ENCODE measurements at regions not wholly inside any gene's neighbourhood (a gene's known extent, or its start where the extent isn't known, plus 50 kb on each side); places are given as distances from the start of the nearest gene placed in this dataset.

DNA sequence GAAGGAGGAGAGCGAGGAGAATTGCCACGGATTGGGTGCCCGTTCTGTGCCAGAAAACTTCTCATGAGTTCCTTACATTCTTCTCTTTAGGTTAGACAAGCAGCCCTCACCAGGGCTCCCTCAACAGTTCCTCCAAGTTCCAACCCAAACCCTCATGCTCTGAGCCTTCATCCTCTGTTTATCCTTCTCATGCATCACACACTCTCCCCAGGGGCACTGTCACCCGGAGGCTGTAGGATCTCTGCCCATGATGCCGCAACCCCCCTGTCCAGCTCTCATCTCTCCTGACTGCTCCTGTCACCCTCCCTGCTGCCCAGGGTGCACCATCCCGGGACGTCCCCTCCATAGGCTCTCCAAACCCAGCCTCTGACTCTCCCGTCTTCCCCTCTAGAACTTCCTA, 99.4 kb upstream of the MYCN start:
- TF ChIP-seq, protein P1, sequence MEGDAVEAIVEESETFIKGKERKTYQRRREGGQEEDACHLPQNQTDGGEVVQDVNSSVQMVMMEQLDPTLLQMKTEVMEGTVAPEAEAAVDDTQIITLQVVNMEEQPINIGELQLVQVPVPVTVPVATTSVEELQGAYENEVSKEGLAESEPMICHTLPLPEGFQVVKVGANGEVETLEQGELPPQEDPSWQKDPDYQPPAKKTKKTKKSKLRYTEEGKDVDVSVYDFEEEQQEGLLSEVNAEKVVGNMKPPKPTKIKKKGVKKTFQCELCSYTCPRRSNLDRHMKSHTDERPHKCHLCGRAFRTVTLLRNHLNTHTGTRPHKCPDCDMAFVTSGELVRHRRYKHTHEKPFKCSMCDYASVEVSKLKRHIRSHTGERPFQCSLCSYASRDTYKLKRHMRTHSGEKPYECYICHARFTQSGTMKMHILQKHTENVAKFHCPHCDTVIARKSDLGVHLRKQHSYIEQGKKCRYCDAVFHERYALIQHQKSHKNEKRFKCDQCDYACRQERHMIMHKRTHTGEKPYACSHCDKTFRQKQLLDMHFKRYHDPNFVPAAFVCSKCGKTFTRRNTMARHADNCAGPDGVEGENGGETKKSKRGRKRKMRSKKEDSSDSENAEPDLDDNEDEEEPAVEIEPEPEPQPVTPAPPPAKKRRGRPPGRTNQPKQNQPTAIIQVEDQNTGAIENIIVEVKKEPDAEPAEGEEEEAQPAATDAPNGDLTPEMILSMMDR (IDR thresholded peaks at IDR 0.05; ENCODE audit: low read depth, low read length) = no peak
- H3K9me3 ChIP-seq (ENCODE audit: severe bottlenecking) = no peaks in the 10 kb centered on the region
- H3K4me3 ChIP-seq (ENCODE audit: low read depth, low read length) = no peak overlapping the region
- no peak overlapping the region for H3K27ac ChIP-seq
- no peaks in the 10 kb centered on the region for H3K36me3 ChIP-seq
- H3K27me3 ChIP-seq (ENCODE audit: insufficient read depth, low read depth, severe bottlenecking) = no peaks in the 10 kb centered on the region
- no peak for DNase-seq

DNA sequence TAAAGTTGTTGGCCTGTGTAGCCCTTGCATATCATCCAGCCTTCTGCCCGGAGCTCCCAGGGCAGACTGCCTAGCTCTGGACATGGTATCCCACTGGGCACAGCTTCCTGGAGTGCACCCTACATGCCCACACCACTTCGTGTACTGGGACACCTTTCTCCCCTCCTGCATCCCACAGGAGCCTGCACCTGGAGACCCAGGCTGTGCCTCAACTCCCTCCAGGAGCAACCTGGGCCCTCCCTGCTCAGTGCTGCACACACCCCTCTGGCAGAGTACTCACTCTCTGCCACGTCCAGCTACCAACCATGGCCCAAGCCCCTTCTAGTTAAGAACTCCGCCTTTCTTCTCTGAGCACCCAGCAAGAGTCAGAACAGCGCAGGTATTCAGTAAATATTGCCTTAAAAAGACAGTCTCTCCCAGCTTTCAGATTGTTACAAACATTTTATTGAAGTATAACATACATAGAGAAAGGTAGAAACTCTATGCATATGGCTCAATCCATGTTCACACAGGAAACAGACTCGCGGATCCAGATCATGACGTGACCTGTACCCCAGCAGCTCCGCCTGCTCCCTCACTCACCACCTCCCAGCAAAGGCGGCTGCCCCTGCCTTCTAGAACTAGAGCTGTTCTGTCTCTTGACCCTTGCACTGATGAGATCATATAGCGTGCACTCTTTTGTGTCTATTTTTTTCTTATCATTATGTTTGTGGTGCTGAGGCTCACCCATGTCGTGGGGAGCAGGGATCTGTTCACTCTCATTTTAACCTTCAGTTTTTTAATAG, 98.4 kb upstream of the MYCN start:
- TF ChIP-seq, protein P1 (IDR thresholded peaks at IDR 0.05; ENCODE audit: low read depth, low read length) = no peak
- H3K27me3 ChIP-seq (ENCODE audit: insufficient read depth, low read depth, severe bottlenecking) = no peaks in the 10 kb centered on the region
- no peak for DNase-seq
- H3K9me3 ChIP-seq (ENCODE audit: severe bottlenecking) = no peaks in the 10 kb centered on the region
- no peak overlapping the region for H3K27ac ChIP-seq
- H3K36me3 ChIP-seq = no peaks in the 10 kb centered on the region
- no peak overlapping the region for H3K4me3 ChIP-seq (ENCODE audit: low read depth, low read length)

DNA sequence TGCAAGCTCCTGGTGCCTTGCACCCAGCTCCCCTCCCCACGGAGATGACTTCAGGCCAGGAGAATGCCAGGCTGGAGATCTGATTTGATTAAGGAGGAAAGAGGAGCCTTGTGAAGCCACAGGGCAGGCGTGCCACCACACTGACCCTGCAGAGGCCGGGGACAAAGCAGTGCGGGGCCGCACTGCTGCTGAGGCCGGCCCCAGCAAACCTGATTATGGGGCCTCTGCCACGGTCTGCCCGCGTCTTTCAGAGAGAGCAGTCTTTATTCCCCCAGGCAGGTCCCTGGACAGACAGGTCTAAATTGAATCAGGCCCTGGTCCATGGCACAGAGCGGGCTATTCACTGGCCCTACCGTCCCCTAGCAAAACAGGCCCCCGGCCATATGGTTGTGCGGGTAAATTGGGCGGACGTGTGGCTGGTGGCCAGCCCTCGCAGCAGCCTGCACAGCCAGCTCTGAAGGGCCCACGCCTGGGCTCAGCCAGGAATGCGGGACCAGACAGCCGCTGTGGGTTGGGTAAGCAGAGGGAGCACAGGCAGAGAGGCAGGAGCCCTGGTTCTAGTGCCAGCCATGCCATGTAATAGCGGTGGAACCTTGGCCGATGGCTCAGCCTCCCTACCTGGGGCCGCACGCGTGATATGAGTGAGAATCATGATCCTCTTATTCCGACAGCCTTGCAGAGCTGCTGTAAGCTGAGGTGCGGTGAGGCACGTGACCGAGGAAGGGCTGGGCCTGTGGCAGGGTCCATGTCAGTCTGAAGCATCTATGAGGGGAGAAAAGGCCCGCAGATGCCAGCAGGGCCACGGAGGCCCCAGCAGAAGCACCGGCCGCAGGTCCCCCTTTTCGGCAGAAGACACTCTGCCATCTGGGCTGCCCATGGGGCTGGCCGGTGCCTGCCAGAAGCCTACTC, 97.3 kb upstream of the MYCN start:
- peak; percentile 40 for DNase-seq
- H3K27me3 ChIP-seq (ENCODE audit: insufficient read depth, low read depth, severe bottlenecking) = no peaks in the 10 kb centered on the region
- H3K9me3 ChIP-seq (ENCODE audit: severe bottlenecking) = no peaks in the 10 kb centered on the region
- no peaks in the 10 kb centered on the region for H3K36me3 ChIP-seq
- H3K4me3 ChIP-seq (ENCODE audit: low read depth, low read length) = no peak overlapping the region
- no peak overlapping the region for H3K27ac ChIP-seq
- TF ChIP-seq, protein P1 (IDR thresholded peaks at IDR 0.05; ENCODE audit: low read depth, low read length) = no peak

DNA sequence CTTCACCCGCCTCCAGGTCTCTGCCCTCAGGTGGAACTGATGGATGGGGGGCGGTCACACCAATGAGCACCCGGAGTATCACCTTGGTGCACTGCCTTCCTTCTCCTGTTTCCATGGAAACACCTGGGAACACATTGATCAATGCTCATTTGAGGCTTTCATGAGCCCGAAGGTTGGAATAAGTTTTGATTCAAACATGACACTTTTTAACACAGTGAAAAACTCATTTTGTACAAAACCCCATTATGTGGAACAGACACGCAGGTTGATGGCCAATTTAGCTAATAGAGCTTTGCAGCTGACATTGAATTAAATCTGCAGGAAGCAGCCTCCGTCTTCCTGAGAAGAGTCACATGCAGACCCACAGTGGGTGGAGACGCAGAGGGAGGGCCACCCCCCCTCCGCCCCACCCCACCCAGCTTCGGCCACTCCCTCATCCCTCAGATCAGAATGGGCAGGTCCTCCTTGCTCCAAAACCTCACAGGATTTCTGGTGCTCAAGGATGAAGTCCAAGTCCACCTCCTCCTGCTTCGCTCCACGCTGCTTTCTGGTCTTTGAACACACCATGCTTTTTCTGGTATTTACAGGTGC, 96.0 kb upstream of the MYCN start:
- H3K27me3 ChIP-seq (ENCODE audit: insufficient read depth, low read depth, severe bottlenecking) = no peaks in the 10 kb centered on the region
- TF ChIP-seq, protein P1 (IDR thresholded peaks at IDR 0.05; ENCODE audit: low read depth, low read length) = no peak

DNA sequence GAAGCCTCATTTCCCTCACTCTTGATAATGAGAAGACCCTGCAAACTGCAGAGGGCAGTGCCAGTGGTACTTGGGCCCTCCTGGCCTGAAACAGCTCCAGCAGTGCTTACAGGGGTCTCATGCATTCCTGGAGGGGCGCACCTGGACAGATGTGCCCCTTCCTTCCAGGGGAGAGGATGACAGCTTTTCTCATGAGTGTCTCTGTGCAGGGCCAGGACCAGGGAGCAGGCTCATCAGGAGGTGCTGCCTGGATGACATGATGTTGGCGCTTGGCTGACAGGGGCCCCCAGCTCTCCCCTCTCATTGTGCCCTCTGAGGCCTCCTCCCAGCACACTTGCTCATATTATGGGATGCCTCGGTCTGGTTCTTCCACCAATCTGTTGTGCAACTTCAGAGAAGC, 95.1 kb upstream of the MYCN start:
- Histone ChIP-seq H3K27ac (no peak overlapping the region), H3K9me3 (ENCODE audit: severe bottlenecking) (no peaks in the 10 kb centered on the region), H3K36me3 (no peaks in the 10 kb centered on the region), H3K27me3 (ENCODE audit: insufficient read depth, low read depth, severe bottlenecking) (no peaks in the 10 kb centered on the region), H3K4me3 (ENCODE audit: low read depth, low read length) (no peak overlapping the region)
- TF ChIP-seq, protein P1 (IDR thresholded peaks at IDR 0.05; ENCODE audit: low read depth, low read length) = no peak
- no peak for DNase-seq

More for the DNA sequence above, 96.0 kb upstream of the MYCN start:
- no peak for DNase-seq
- Histone ChIP-seq H3K4me3 (ENCODE audit: low read depth, low read length) (no peak overlapping the region), H3K9me3 (ENCODE audit: severe bottlenecking) (no peaks in the 10 kb centered on the region), H3K36me3 (no peaks in the 10 kb centered on the region), H3K27ac (no peak overlapping the region)
